Calu3 (cell line): ENCODE measurements at regions not wholly inside any gene's neighbourhood (a gene's known extent, or its start where the extent isn't known, plus 50 kb on each side); places are given as distances from the start of the nearest gene placed in this dataset.

Source experiments
- BruUV-seq: library from RNA; stranded (reverse); fragments of 400-500 nt; replicated peaks from 2 replicates; lab custom pipeline; 2021; lab: Mats Ljungman, UMichigan
- CTCF ChIA-PET: fragments of 300-600 bp; sonication (Branson Sonifier 250); formaldehyde crosslinking; loops from one replicate; lab custom pipeline; 2022; ENCODE audit warnings: antibody characterized with exemption; lab: Charles Lee
- DNase-seq: peaks from one replicate; pipeline ENCODE4 v3.0.0; 2022
- H3K27ac Mint-ChIP-seq: one replicate; pipeline ENCODE4 v1.8.0; 2022; ENCODE audit warnings: mixed read lengths; ENCODE audit not compliant: unreplicated experiment
- H3K27me3 Mint-ChIP-seq: one replicate; pipeline ENCODE4 v1.8.0; 2022; ENCODE audit warnings: mixed read lengths; ENCODE audit not compliant: unreplicated experiment
- H3K36me3 Mint-ChIP-seq: one replicate; pipeline ENCODE4 v1.8.0; 2022; ENCODE audit warnings: mild to moderate bottlenecking, moderate library complexity, mixed read lengths; ENCODE audit not compliant: insufficient read depth, unreplicated experiment
- H3K4me1 Mint-ChIP-seq: one replicate; pipeline ENCODE4 v1.8.0; 2022; ENCODE audit warnings: mild to moderate bottlenecking, low read depth, mixed read lengths; ENCODE audit not compliant: unreplicated experiment
- H3K4me3 Mint-ChIP-seq: one replicate; pipeline ENCODE4 v1.8.0; 2022; ENCODE audit warnings: mild to moderate bottlenecking, low read depth, moderate library complexity, mixed read lengths; ENCODE audit not compliant: unreplicated experiment
- H3K9me3 Mint-ChIP-seq: one replicate; pipeline ENCODE4 v1.8.0; 2022; ENCODE audit warnings: low read depth, mixed read lengths; ENCODE audit not compliant: unreplicated experiment
- CTCF ChIP-seq: fragments of 200-600 bp; IDR thresholded peaks from one replicate; pipeline ENCODE4 v1.8.0; 2022; ENCODE audit warnings: antibody characterized with exemption; ENCODE audit not compliant: unreplicated experiment
- intact Hi-C: fragments of 100-400 bp; cut with micrococcal nuclease; formaldehyde crosslinking; loops from one replicate; pipeline ENCODE4 v1.10.0; 2022; ENCODE audit not compliant: unreplicated experiment

GRCh38 chr16:85300406-85300968 is 188.2 kb upstream of the CIBAR2 start:
- Mint-ChIP-seq H3K27ac (no peak overlapping the region), H3K4me1 (peaks cover 34% of the 10 kb centered on the region), H3K4me3 (no peak overlapping the region), H3K9me3 (no peaks in the 10 kb centered on the region), H3K36me3 (peaks cover 5% of the 10 kb centered on the region), H3K27me3 (peaks cover 86% of the 10 kb centered on the region)
- intact Hi-C loops, result loop anchor here (10.0 kb wide), 1 partner anchor 94 kb away; no protein-coding TSS in a partner anchor
- no peak for DNase-seq
- BruUV-seq, result no TSS peak
- CTCF ChIA-PET, result interaction anchor here (0.7 kb wide), 2 partner anchors 93 to 194 kb away, joined by 4 to 6 read pairs; no protein-coding TSS in a partner anchor
- TF ChIP-seq CTCF, result no peak

- no peak for DNase-seq
- no peak overlapping the region for H3K4me3 Mint-ChIP-seq
- BruUV-seq, result no TSS peak
- TF ChIP-seq CTCF, result no peak
- CTCF ChIA-PET, result interaction anchor here (0.7 kb wide), 1 partner anchor 26 kb away, joined by 3 read pairs; no protein-coding TSS in a partner anchor
- H3K4me1 Mint-ChIP-seq, result peaks cover 39% of the 10 kb centered on the region
- no peak overlapping the region for H3K27ac Mint-ChIP-seq
- intact Hi-C loops, result loop anchor here (10.0 kb wide), 1 partner anchor 94 kb away; no protein-coding TSS in a partner anchor
- peaks cover 78% of the 10 kb centered on the region for H3K27me3 Mint-ChIP-seq
- H3K36me3 Mint-ChIP-seq, result peaks cover 9% of the 10 kb centered on the region
- H3K9me3 Mint-ChIP-seq, result no peaks in the 10 kb centered on the region
These were observed 189.0 kb upstream of the CIBAR2 start for GRCh38 chr16:85301231-85301630.

GRCh38 chr16:85302018-85302847 is 190.0 kb upstream of the CIBAR2 start:
- no TSS peak for BruUV-seq
- Mint-ChIP-seq H3K4me3 (peak overlapping the region; percentile 44), H3K4me1 (peaks cover 36% of the 10 kb centered on the region), H3K9me3 (no peaks in the 10 kb centered on the region), H3K27me3 (peaks cover 77% of the 10 kb centered on the region), H3K27ac (no peak overlapping the region), H3K36me3 (peaks cover 11% of the 10 kb centered on the region)
- intact Hi-C loops, result loop anchor here (10.0 kb wide), 1 partner anchor 93 kb away; no protein-coding TSS in a partner anchor
- no peak for DNase-seq
- CTCF ChIA-PET, result interaction anchor here (0.5 to 0.9 kb wide), 6 partner anchors 13 to 52 kb away, joined by 3 to 7 read pairs (median 3); no protein-coding TSS in a partner anchor
- no peak for TF ChIP-seq CTCF

- H3K9me3 Mint-ChIP-seq, result no peaks in the 10 kb centered on the region
- H3K27me3 Mint-ChIP-seq, result peaks cover 77% of the 10 kb centered on the region
- H3K27ac Mint-ChIP-seq, result no peak overlapping the region
- BruUV-seq, result no TSS peak
- intact Hi-C loops, result loop anchor here (10.0 kb wide), 1 partner anchor 92 kb away; no protein-coding TSS in a partner anchor
- peak overlapping the region; percentile 44 for H3K4me3 Mint-ChIP-seq
- peaks cover 36% of the 10 kb centered on the region for H3K4me1 Mint-ChIP-seq
- DNase-seq, result no peak
- CTCF ChIA-PET, result interaction anchor here (0.8 kb wide), 3 partner anchors 13 to 52 kb away, joined by 3 to 6 read pairs (median 3); no protein-coding TSS in a partner anchor
- TF ChIP-seq CTCF, result no peak
- H3K36me3 Mint-ChIP-seq, result peaks cover 11% of the 10 kb centered on the region
These were observed 190.6 kb upstream of the CIBAR2 start for GRCh38 chr16:85302848-85303353.
